Left hindlimb (tissue), 1 donor: ENCODE measurements at regions not wholly inside any gene's neighbourhood (a gene's known extent, or its start where the extent isn't known, plus 50 kb on each side); places are given as distances from the start of the nearest gene placed in this dataset.

ENCODE experiments used
- DNase-seq: peaks from one replicate; pipeline ENCODE4 v3.0.0-alpha.2; 2018

DNA sequence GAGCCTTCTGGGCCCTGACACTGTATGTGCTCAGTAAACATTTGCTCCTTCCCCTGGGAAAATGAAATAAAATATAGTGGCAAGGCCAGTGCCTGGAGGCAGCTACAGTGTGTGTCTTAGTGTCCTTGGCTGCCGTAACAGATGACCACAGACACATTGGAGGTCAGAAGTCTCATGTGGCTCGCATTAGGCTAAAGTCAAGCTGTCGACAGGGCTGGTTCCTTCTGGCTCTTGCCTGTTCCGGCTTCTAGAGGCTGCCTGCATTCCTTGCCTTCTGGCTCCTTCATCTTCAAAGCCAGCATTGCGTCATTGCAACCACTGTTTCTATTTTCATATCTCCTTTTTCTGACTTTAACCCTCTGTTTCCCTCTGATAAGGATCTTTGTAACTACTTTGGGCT, 83.6 kb upstream of the STX18 start:
- no peak for DNase-seq

- DNase-seq = no peak
Observed at GRCh38 chr4:4624276-4624897, 82.5 kb upstream of the STX18 start.

GRCh38 chr4:4619821-4620220, 78.0 kb upstream of the STX18 start:
- no peak for DNase-seq

- DNase-seq = no peak
Observed at GRCh38 chr4:4618847-4619246, 77.0 kb upstream of the STX18 start.

DNA sequence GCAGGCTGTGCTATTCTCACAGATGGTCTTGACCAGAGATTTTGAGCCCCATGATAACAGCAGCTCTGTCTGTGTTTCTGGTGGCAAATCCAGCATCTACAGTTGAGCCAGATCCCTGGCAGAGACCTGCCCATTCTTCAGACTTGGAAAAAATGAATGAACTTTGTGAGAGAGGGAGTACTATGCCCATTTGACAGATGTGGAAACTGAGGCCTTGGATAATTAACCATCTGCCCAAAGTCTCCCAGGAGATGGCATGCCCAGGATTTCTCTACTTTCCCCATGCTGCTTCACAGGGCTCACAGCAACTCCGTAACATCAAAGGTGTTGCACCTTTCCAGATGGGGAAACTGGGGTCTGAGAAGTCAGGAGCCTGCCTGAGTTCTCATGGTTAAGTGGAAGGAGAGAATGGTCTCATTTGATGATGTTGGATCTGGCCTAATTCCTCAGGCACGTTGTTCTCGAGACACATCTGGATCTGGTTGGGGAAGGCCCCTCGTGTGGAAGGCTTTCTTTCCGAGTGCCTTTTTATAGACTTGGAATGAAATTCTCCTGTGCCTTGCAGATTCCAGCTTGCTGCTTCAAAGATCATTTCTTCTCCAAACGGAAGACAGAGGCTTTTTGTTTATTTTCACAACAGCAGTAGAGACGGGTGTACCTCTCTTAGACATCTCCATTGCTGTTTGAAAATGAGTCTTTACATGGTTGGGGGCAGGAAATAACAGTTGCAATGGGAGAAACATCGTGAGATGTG, 73.3 kb upstream of the STX18 start:
- peak; percentile 75 for DNase-seq

DNA sequence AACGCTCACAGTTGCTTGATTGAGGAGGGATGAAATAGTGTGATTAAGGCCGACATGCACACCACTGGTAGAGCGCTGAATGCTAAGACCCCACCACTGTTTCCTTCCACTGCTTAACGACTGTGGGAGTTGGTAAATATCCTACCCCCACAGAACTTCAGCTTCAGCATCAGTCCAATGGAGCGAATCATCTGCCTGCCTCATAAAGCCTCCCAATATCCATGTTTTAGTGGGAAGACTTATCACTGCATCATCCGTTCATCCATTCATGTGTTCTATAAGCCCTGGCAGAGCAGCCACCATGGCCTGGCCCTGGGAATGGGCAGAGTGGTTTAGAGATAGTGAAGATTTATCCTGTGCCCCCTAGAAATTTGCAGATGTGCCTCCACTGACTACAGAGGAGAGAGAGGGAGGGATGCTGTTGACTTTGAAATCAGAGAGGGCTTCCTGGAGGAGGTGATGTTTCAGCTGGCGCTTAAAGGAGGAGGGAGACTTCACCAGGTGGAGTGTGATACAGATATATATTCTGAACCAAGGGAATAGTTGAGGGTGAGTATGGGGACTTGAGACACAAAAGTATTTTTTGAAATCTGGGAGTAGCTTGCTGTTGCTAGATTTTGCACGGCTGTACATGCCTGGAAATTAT, 71.9 kb upstream of the STX18 start:
- no peak for DNase-seq

- no peak for DNase-seq
Observed at GRCh38 chr4:4613126-4613465, 71.2 kb upstream of the STX18 start.

DNA sequence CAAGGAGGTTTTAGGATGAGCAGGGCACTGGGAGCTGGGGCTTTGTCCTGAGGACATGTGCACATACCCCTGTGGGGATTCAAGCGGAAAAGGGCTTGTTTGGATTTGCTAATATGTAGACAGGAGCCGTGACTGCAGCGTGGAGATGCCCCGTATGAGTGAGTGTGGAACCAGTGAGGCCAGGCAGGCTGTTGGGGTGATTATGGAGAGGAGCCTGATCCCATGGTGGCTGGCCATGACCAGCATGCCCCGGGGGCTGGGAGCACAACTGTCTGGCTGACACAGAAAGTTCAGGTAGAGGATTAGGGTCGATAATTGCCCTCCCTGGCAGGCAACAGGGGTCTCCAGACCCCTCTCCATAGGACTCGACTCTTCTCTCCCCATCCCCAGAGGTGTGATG, 68.8 kb upstream of the STX18 start:
- no peak for DNase-seq

GRCh38 chr4:4609622-4610334, 67.9 kb upstream of the STX18 start:
- DNase-seq = no peak

- DNase-seq = no peak
Observed at GRCh38 chr4:4608214-4608537, 66.3 kb upstream of the STX18 start.

DNA sequence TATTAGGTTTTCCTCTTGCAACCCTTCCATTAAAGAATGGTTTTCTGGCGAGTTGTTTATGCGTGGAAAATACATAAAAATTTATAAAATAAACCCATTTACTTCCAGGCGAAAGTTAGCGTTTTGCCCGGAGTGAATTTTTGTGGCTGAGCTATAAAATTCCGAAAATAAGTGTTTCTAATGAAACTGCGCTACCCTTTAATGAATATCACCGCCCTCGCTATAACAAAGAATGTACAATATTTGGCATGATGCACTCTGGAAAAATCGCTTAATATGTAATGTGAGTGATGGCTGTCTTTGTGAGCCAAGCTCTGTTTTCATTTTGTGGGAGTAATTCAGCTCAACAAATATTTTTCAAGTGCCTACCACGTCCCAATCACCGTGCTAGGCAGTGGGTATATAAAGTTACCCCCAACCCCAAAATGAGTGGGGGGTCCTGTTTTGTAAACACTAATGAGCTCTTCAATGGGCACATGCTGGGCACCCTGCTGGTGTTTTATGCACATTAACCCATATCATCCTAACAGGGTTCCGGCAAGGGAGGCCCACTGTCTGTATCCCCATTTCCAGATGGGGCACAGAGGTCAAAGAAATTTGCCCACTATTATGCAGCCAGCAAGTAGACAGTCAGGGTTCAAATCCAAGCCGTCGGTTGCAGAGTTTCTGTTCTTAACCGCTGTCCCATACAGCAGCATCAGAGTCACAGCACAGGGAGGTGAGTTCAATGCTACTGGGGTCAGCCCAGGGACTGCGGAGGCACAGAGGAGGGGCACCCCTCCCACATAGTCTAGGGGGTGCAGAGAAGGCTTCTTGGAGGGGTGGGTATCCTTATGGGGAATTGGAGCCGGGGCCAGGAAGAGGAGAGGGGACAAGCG, 65.7 kb upstream of the STX18 start:
- DNase-seq = no peak

DNA sequence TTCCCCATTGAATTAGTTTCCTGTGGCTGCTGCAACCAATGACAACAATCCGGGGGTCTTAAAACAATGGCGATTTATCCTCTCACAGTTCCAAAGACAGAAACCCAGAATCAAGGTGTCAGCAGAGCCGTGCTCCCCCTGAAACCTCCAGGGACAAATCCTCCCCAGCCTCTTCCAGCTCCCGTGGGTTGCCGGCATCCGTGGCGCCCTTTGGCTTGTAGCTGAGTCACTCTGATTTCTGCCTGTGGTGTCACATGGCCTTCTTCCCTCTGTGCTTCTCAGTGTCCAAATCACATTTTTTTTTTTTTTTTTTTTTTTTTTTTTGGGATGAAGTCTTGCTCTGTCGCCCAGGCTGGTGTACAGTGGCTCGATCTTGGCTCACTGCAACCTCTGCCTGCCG, 64.5 kb upstream of the STX18 start:
- DNase-seq = no peak

- no peak for DNase-seq
Observed at GRCh38 chr4:4605849-4606248, 64.0 kb upstream of the STX18 start.

- DNase-seq = no peak
Observed at GRCh38 chr4:4603592-4603991, 61.7 kb upstream of the STX18 start.

DNA sequence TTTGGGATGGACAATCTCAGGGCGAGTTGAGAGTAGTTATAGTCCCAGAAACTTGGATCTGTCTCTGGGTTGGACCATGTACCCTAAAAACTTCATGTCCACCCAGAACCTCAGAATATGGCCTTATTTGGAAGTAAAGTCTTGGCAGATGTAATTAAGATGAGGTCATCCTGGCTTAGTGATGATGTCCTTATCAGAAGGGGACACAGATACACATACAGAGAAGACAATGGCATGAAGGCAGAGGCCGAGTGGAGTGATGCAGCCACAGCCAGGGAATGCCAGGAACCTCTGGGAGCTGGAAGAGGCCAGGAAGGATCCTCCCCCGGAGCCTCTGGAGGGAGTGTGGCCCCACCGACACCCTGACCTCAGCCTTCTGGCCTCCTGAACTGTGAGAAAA, 61.2 kb upstream of the STX18 start:
- DNase-seq = no peak

- DNase-seq = no peak
Observed at GRCh38 chr4:4602468-4602867, 60.6 kb upstream of the STX18 start.

DNA sequence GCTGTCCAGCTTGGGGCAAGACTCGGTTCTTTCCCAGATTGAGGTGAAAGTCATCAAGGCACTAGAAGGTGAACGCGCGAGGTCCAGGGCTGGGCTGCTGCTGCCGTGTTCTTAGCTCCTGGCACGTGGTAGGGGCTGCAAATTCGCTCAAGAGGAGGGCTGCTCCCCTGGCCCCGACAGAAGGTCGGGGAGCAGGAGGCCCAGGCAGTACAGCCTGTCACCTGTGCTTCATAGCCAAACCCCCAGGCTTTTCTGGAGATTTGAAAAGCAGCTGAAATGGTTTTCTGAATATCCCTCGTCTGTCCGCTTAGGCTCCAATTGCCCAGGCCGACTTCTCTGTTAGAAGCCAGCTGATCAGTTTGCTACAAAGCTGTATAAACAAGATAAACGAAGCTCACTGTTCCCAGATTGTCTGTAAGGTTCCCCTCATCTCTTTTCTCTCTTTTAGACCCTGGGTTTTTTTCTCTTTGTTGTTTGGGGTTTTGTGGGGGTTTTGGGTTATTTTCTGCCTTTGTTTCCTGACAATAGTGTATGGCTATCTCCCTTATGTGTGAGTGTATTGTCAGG, 60.0 kb upstream of the STX18 start:
- no peak for DNase-seq

GRCh38 chr4:4599481-4600275, 57.8 kb upstream of the STX18 start:
- no peak for DNase-seq

- no peak for DNase-seq
Observed at GRCh38 chr4:4598851-4599411, 57.1 kb upstream of the STX18 start.

DNA sequence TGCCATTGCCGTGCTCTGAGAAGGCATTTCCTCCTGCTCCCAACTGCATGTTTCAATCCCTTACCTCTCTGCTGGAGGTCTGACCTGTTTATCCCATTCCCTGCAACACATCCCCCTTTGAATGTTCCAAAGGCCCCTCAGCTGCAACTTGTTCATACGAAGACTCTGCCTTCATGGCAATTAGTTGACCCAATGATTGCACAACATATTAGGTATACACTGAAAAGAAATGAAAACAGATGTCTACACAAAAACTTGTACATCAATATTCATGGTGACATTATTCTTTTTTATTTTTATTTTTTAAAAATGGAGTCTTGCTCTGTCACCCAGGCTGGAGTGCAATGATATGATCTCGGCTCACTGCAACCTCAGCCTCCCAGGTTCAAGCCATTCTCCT, 54.9 kb upstream of the STX18 start:
- no peak for DNase-seq

GRCh38 chr4:4595252-4595651, 53.4 kb upstream of the STX18 start:
- no peak for DNase-seq
